H1 (cell line): ENCODE measurements at regions not wholly inside any gene's neighbourhood (a gene's known extent, or its start where the extent isn't known, plus 50 kb on each side); places are given as distances from the start of the nearest gene placed in this dataset.

ENCODE experiments used
- TF ChIP-seq, protein P1 (sequence below): fragments of 300-600 bp; sonication (generic); IDR thresholded peaks from 2 replicates; pipeline ENCODE4 v1.7.1; 2012; ENCODE audit warnings: low read length, moderate library complexity, mild to moderate bottlenecking, inconsistent platforms; ENCODE audit not compliant: insufficient replicate concordance

DNA sequence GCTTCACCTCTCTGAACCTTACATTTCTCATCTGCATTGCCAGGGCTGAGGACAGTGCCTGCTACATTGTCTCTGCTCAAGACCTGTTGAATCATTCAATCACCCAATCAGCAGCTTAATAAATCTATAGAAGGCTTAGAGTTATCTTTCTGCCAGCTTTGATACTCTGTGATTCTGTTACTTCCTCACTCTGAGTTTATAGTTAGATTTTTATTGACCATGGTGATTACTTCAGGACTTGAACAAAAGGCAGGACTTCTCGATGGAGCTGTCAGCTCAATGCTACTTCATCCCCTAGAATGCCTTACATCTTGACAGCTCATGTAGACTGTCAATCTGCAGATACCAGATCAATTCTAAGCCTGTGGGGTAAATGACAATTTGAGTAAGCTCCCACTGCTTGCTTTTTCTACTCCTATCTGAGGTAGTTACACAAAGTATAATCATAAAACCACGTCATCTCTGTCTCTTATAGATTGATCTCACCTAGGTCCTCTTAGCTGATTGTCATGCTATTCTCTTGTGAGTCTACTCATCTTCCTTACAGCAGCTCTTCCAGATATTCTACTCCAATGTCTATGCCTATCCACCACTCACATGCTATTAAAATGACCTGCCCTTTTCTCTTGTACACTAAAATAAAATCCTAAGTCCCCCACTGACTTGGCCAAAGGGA lies 318.3 kb upstream of the CA10 start (continued):
- TF ChIP-seq, protein P1, sequence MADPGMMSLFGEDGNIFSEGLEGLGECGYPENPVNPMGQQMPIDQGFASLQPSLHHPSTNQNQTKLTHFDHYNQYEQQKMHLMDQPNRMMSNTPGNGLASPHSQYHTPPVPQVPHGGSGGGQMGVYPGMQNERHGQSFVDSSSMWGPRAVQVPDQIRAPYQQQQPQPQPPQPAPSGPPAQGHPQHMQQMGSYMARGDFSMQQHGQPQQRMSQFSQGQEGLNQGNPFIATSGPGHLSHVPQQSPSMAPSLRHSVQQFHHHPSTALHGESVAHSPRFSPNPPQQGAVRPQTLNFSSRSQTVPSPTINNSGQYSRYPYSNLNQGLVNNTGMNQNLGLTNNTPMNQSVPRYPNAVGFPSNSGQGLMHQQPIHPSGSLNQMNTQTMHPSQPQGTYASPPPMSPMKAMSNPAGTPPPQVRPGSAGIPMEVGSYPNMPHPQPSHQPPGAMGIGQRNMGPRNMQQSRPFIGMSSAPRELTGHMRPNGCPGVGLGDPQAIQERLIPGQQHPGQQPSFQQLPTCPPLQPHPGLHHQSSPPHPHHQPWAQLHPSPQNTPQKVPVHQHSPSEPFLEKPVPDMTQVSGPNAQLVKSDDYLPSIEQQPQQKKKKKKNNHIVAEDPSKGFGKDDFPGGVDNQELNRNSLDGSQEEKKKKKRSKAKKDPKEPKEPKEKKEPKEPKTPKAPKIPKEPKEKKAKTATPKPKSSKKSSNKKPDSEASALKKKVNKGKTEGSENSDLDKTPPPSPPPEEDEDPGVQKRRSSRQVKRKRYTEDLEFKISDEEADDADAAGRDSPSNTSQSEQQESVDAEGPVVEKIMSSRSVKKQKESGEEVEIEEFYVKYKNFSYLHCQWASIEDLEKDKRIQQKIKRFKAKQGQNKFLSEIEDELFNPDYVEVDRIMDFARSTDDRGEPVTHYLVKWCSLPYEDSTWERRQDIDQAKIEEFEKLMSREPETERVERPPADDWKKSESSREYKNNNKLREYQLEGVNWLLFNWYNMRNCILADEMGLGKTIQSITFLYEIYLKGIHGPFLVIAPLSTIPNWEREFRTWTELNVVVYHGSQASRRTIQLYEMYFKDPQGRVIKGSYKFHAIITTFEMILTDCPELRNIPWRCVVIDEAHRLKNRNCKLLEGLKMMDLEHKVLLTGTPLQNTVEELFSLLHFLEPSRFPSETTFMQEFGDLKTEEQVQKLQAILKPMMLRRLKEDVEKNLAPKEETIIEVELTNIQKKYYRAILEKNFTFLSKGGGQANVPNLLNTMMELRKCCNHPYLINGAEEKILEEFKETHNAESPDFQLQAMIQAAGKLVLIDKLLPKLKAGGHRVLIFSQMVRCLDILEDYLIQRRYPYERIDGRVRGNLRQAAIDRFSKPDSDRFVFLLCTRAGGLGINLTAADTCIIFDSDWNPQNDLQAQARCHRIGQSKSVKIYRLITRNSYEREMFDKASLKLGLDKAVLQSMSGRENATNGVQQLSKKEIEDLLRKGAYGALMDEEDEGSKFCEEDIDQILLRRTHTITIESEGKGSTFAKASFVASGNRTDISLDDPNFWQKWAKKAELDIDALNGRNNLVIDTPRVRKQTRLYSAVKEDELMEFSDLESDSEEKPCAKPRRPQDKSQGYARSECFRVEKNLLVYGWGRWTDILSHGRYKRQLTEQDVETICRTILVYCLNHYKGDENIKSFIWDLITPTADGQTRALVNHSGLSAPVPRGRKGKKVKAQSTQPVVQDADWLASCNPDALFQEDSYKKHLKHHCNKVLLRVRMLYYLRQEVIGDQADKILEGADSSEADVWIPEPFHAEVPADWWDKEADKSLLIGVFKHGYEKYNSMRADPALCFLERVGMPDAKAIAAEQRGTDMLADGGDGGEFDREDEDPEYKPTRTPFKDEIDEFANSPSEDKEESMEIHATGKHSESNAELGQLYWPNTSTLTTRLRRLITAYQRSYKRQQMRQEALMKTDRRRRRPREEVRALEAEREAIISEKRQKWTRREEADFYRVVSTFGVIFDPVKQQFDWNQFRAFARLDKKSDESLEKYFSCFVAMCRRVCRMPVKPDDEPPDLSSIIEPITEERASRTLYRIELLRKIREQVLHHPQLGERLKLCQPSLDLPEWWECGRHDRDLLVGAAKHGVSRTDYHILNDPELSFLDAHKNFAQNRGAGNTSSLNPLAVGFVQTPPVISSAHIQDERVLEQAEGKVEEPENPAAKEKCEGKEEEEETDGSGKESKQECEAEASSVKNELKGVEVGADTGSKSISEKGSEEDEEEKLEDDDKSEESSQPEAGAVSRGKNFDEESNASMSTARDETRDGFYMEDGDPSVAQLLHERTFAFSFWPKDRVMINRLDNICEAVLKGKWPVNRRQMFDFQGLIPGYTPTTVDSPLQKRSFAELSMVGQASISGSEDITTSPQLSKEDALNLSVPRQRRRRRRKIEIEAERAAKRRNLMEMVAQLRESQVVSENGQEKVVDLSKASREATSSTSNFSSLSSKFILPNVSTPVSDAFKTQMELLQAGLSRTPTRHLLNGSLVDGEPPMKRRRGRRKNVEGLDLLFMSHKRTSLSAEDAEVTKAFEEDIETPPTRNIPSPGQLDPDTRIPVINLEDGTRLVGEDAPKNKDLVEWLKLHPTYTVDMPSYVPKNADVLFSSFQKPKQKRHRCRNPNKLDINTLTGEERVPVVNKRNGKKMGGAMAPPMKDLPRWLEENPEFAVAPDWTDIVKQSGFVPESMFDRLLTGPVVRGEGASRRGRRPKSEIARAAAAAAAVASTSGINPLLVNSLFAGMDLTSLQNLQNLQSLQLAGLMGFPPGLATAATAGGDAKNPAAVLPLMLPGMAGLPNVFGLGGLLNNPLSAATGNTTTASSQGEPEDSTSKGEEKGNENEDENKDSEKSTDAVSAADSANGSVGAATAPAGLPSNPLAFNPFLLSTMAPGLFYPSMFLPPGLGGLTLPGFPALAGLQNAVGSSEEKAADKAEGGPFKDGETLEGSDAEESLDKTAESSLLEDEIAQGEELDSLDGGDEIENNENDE: no peak
